ENCODE measurements at regions not wholly inside any gene's neighbourhood (a gene's known extent, or its start where the extent isn't known, plus 50 kb on each side); places are given as distances from the start of the nearest gene placed in this dataset.
A peak's percentile ranks its signal among the peaks of the same experiment; 100 is the strongest.

- Histone ChIP-seq H3K36me3 (no peaks in the 10 kb centered on the region), H3K27ac (no peak overlapping the region), H3K9me3 (peaks cover 12% of the 10 kb centered on the region), H3K27me3 (no peaks in the 10 kb centered on the region), H3K4me3 (no peak overlapping the region), H3K4me1 (peaks cover 4% of the 10 kb centered on the region)
- DNase-seq (no peak), ATAC-seq (peak; percentile 43)
- no peak for TF ChIP-seq CTCF (IDR thresholded peaks at IDR 0.05)
- intact Hi-C loops (cut with DNase I) = no loop called here
Measured at GRCh38 chr1:219398815-219399396, 214.0 kb downstream of the ZC3H11B start.

GRCh38 chr1:219397511-219397910 lies 215.4 kb downstream of the ZC3H11B start:
- ATAC-seq = no peak
- intact Hi-C loops (cut with DNase I) = no loop called here

GRCh38 chr1:219391297-219391696 lies 217.6 kb downstream of the LYPLAL1 start:
- no peaks in the 10 kb centered on the region for H3K36me3 ChIP-seq
- ATAC-seq (no peak), DNase-seq (no peak)
- no peaks in the 10 kb centered on the region for H3K4me1 ChIP-seq
- H3K4me3 ChIP-seq = no peak overlapping the region
- no peaks in the 10 kb centered on the region for H3K27me3 ChIP-seq
- no peak overlapping the region for H3K27ac ChIP-seq
- TF ChIP-seq CTCF (IDR thresholded peaks at IDR 0.05) = no peak
- intact Hi-C loops (cut with DNase I) = no loop called here
- peaks cover 4% of the 10 kb centered on the region for H3K9me3 ChIP-seq

More at GRCh38 chr1:219397511-219397910, 215.4 kb downstream of the ZC3H11B start:
- no peak for DNase-seq
- Histone ChIP-seq H3K27me3 (no peaks in the 10 kb centered on the region), H3K4me3 (no peak overlapping the region), H3K9me3 (peaks cover 12% of the 10 kb centered on the region), H3K27ac (no peak overlapping the region), H3K36me3 (no peaks in the 10 kb centered on the region), H3K4me1 (peaks cover 4% of the 10 kb centered on the region)
- no peak for TF ChIP-seq CTCF (IDR thresholded peaks at IDR 0.05)

GRCh38 chr1:219387211-219387610 lies 213.5 kb downstream of the LYPLAL1 start:
- H3K27me3 ChIP-seq = no peaks in the 10 kb centered on the region
- H3K4me3 ChIP-seq = no peak overlapping the region
- intact Hi-C loops (cut with DNase I) = no loop called here
- DNase-seq = no peak
- no peak for ATAC-seq
- H3K27ac ChIP-seq = no peak overlapping the region
- TF ChIP-seq CTCF (IDR thresholded peaks at IDR 0.05) = no peak
- no peaks in the 10 kb centered on the region for H3K36me3 ChIP-seq
- no peaks in the 10 kb centered on the region for H3K4me1 ChIP-seq
- H3K9me3 ChIP-seq = no peaks in the 10 kb centered on the region

GRCh38 chr1:219385787-219386427 lies 212.2 kb downstream of the LYPLAL1 start:
- no peaks in the 10 kb centered on the region for H3K4me1 ChIP-seq
- H3K4me3 ChIP-seq = no peak overlapping the region
- H3K36me3 ChIP-seq = no peaks in the 10 kb centered on the region
- H3K27ac ChIP-seq = no peak overlapping the region
- H3K27me3 ChIP-seq = no peaks in the 10 kb centered on the region
- DNase-seq (no peak), ATAC-seq (peak; percentile 86)
- peak; percentile 66 for TF ChIP-seq CTCF (IDR thresholded peaks at IDR 0.05)
- no peaks in the 10 kb centered on the region for H3K9me3 ChIP-seq
- intact Hi-C loops (cut with DNase I) = no loop called here

All from upper lobe of right lung (tissue), 1 donor.